ENCODE measurements at regions not wholly inside any gene's neighbourhood (a gene's known extent, or its start where the extent isn't known, plus 50 kb on each side); places are given as distances from the start of the nearest gene placed in this dataset.

DNA sequence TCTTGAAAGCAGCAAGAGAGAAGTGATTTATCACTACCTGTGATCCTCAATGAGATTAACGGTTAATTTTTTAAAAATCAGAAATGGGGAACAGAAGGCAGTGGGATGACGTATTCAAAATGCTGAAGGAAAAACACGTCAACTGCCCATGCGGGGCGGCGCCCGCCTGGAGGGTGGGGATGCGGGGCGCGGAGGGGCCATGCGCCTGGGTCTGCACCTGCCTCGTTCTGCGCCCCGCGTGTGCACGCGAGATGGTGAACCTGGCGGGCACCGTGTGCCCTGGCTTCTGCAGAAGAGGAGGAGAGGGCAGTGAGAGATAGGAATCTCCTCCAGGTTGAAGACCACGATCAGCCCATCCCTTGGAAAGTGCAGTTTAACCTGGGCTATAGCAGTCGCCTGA lies 79.3 kb upstream of the ZNF32 start:
- TF ChIP-seq, protein P1, sequence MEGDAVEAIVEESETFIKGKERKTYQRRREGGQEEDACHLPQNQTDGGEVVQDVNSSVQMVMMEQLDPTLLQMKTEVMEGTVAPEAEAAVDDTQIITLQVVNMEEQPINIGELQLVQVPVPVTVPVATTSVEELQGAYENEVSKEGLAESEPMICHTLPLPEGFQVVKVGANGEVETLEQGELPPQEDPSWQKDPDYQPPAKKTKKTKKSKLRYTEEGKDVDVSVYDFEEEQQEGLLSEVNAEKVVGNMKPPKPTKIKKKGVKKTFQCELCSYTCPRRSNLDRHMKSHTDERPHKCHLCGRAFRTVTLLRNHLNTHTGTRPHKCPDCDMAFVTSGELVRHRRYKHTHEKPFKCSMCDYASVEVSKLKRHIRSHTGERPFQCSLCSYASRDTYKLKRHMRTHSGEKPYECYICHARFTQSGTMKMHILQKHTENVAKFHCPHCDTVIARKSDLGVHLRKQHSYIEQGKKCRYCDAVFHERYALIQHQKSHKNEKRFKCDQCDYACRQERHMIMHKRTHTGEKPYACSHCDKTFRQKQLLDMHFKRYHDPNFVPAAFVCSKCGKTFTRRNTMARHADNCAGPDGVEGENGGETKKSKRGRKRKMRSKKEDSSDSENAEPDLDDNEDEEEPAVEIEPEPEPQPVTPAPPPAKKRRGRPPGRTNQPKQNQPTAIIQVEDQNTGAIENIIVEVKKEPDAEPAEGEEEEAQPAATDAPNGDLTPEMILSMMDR (IDR thresholded peaks at IDR 0.05; ENCODE audit: poor library complexity, severe bottlenecking): no peak
- H3K36me3 ChIP-seq (ENCODE audit: low read depth): no peaks in the 10 kb centered on the region
- no peaks in the 10 kb centered on the region for H3K4me1 ChIP-seq (ENCODE audit: insufficient read depth, poor library complexity, severe bottlenecking)
- H3K4me3 ChIP-seq (ENCODE audit: severe bottlenecking): no peak overlapping the region
- no peak for DNase-seq (ENCODE audit: low spot score)
- H3K27ac ChIP-seq (ENCODE audit: poor library complexity, severe bottlenecking): no peak overlapping the region
- H3K9me3 ChIP-seq (ENCODE audit: severe bottlenecking): no peaks in the 10 kb centered on the region
- no peak for ATAC-seq (ENCODE audit: low read depth)
- peaks cover 6% of the 10 kb centered on the region for H3K27me3 ChIP-seq (ENCODE audit: insufficient read depth, poor library complexity, severe bottlenecking)

- H3K4me1 ChIP-seq (ENCODE audit: insufficient read depth, poor library complexity, severe bottlenecking): no peaks in the 10 kb centered on the region
- DNase-seq (ENCODE audit: low spot score): no peak
- H3K36me3 ChIP-seq (ENCODE audit: low read depth): no peaks in the 10 kb centered on the region
- no peaks in the 10 kb centered on the region for H3K27me3 ChIP-seq (ENCODE audit: insufficient read depth, poor library complexity, severe bottlenecking)
- H3K27ac ChIP-seq (ENCODE audit: poor library complexity, severe bottlenecking): no peak overlapping the region
- TF ChIP-seq, protein P1 (IDR thresholded peaks at IDR 0.05; ENCODE audit: poor library complexity, severe bottlenecking): no peak
- no peak for ATAC-seq (ENCODE audit: low read depth)
- no peaks in the 10 kb centered on the region for H3K9me3 ChIP-seq (ENCODE audit: severe bottlenecking)
- no peak overlapping the region for H3K4me3 ChIP-seq (ENCODE audit: severe bottlenecking)
Observed at GRCh38 chr10:43715334-43715733, 66.7 kb upstream of the ZNF32 start.

- H3K9me3 ChIP-seq (ENCODE audit: severe bottlenecking): no peaks in the 10 kb centered on the region
- H3K4me3 ChIP-seq (ENCODE audit: severe bottlenecking): no peak overlapping the region
- H3K27ac ChIP-seq (ENCODE audit: poor library complexity, severe bottlenecking): no peak overlapping the region
- no peaks in the 10 kb centered on the region for H3K27me3 ChIP-seq (ENCODE audit: insufficient read depth, poor library complexity, severe bottlenecking)
- TF ChIP-seq, protein P1 (IDR thresholded peaks at IDR 0.05; ENCODE audit: poor library complexity, severe bottlenecking): no peak
- H3K4me1 ChIP-seq (ENCODE audit: insufficient read depth, poor library complexity, severe bottlenecking): no peaks in the 10 kb centered on the region
- DNase-seq (ENCODE audit: low spot score) (no peak), ATAC-seq (ENCODE audit: low read depth) (no peak)
- no peaks in the 10 kb centered on the region for H3K36me3 ChIP-seq (ENCODE audit: low read depth)
Observed at GRCh38 chr10:43712821-43713584, 64.3 kb upstream of the ZNF32 start.

DNA sequence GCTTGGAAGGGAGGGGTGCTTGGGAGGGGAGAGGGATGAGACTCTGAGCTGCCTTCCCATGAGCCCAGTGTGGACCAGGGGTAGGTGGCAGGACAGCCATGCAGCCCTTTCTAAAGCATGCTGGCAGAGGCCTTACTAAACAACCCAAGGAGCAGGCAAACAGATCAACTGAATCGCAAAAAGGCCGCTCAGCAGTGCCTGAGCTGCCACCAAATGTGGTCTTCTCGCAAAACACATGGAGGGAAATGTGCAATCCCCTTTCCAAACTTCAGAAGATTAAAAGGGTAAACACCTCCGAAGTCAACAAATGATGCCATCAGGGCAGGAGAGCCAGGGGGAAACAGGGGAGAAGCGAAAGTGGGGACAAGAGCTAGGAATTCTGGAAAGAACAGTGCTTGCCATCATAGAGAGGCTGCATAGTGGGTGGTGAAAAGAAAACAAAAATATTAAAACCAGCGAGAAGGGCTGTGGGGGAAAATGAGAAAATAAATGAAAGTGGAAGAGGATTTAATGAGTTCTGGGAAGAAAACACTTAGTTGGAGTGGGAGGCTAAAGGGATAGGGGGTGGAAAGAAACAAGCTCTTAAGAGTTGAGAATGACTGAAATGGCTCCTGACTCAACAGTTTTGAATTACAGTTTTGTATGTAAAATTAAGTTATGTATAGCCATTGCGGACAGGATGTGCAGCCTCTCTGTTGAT lies 62.2 kb upstream of the ZNF32 start:
- ATAC-seq (ENCODE audit: low read depth) (no peak), DNase-seq (ENCODE audit: low spot score) (no peak)
- H3K9me3 ChIP-seq (ENCODE audit: severe bottlenecking): no peaks in the 10 kb centered on the region
- no peak overlapping the region for H3K4me3 ChIP-seq (ENCODE audit: severe bottlenecking)
- TF ChIP-seq, protein P1 (IDR thresholded peaks at IDR 0.05; ENCODE audit: poor library complexity, severe bottlenecking): no peak
- H3K27me3 ChIP-seq (ENCODE audit: insufficient read depth, poor library complexity, severe bottlenecking): no peaks in the 10 kb centered on the region
- no peaks in the 10 kb centered on the region for H3K36me3 ChIP-seq (ENCODE audit: low read depth)
- H3K27ac ChIP-seq (ENCODE audit: poor library complexity, severe bottlenecking): no peak overlapping the region
- H3K4me1 ChIP-seq (ENCODE audit: insufficient read depth, poor library complexity, severe bottlenecking): no peaks in the 10 kb centered on the region

- no peak overlapping the region for H3K4me3 ChIP-seq (ENCODE audit: severe bottlenecking)
- H3K4me1 ChIP-seq (ENCODE audit: insufficient read depth, poor library complexity, severe bottlenecking): no peaks in the 10 kb centered on the region
- H3K27me3 ChIP-seq (ENCODE audit: insufficient read depth, poor library complexity, severe bottlenecking): no peaks in the 10 kb centered on the region
- DNase-seq (ENCODE audit: low spot score): no peak
- H3K9me3 ChIP-seq (ENCODE audit: severe bottlenecking): peaks cover 1% of the 10 kb centered on the region
- ATAC-seq (ENCODE audit: low read depth): no peak
- TF ChIP-seq, protein P1 (IDR thresholded peaks at IDR 0.05; ENCODE audit: poor library complexity, severe bottlenecking): no peak
- no peak overlapping the region for H3K27ac ChIP-seq (ENCODE audit: poor library complexity, severe bottlenecking)
- no peaks in the 10 kb centered on the region for H3K36me3 ChIP-seq (ENCODE audit: low read depth)
Observed at GRCh38 chr10:43708262-43708661, 59.6 kb upstream of the ZNF32 start.

Measured in RWPE2 (cell line).